ENCODE measurements at regions not wholly inside any gene's neighbourhood (a gene's known extent, or its start where the extent isn't known, plus 50 kb on each side); places are given as distances from the start of the nearest gene placed in this dataset.
A peak's percentile ranks its signal among the peaks of the same experiment; 100 is the strongest.

DNA sequence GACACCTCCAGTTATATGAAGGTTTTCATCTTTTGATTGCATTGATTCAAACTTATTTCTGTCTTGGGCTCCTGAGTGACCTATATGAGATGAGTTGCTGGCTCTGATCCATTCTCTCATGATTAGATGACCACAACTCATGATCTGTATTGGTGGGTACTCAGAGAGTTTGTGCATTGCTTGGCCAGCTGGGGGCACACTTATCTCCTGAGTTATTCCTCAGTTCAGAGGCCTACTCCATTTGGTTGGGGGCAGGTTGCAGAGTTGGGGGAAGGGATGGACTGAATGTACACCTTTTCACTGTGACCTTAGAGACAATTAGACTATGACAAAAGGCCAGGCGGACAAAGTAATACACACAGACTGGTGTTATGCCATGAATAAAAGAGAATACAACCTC is 166.2 kb upstream of the SEMA6D start:
- peak; percentile 13 for TF ChIP-seq CTCF (IDR thresholded peaks at IDR 0.05; ENCODE audit: insufficient read depth, missing control alignments)
- FAIRE-seq (no peak), DNase-seq (ENCODE audit: insufficient read length, low spot score) (no peak)

DNA sequence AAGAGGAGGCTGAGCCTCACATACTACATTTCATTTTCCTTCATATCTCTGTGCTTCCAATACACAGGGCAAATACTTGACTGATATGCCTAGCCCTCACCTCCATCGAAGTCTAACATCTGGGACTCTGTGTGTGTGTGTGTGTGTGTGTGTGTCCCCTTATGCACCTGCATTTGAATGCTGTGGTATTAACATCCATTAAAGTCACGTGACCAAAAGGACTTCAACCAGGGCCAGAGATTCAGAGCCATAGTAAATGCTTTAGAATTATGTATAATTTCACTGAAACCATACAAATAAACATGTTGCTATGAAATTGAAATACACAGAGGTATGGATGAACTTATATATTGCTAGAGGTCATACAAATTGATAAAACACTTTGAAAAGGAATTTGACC is 165.8 kb upstream of the SEMA6D start:
- TF ChIP-seq CTCF (IDR thresholded peaks at IDR 0.05; ENCODE audit: insufficient read depth, missing control alignments) = no peak
- FAIRE-seq (no peak), DNase-seq (ENCODE audit: insufficient read length, low spot score) (no peak)

GRCh38 chr15:47552978-47553608 is 164.2 kb upstream of the SEMA6D start:
- no peak for FAIRE-seq
- no peak for TF ChIP-seq CTCF (IDR thresholded peaks at IDR 0.05; ENCODE audit: insufficient read depth, missing control alignments)

GRCh38 chr15:47553947-47554346 is 163.4 kb upstream of the SEMA6D start:
- no peak for DNase-seq (ENCODE audit: insufficient read length, low spot score)
- no peak for FAIRE-seq
- no peak for TF ChIP-seq CTCF (IDR thresholded peaks at IDR 0.05; ENCODE audit: insufficient read depth, missing control alignments)

More at GRCh38 chr15:47552978-47553608, 164.2 kb upstream of the SEMA6D start:
- DNase-seq (ENCODE audit: insufficient read length, low spot score) = no peak

GRCh38 chr15:47561102-47561501 is 156.2 kb upstream of the SEMA6D start:
- DNase-seq (ENCODE audit: insufficient read length, low spot score) (no peak), FAIRE-seq (no peak)
- no peak for TF ChIP-seq CTCF (IDR thresholded peaks at IDR 0.05; ENCODE audit: insufficient read depth, missing control alignments)

DNA sequence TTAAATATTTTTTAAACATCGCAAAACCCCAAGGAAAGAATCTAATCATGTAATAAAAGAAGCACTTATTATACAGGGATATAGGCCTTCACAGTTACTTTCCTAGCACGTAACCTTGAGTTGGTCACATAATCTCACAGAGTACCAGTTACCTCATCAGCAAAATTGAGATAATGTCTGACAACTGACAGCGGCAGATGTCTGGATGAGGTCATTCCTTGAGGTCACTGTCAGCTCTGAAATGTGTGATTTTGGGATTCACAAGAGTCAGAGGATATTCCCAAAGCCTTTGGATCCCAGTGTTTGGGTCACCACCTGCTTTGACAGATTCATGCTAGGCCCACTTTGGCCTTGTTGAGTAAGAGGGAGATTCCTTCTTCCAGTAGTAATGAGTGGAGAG is 151.4 kb upstream of the SEMA6D start:
- no peak for FAIRE-seq
- TF ChIP-seq CTCF (IDR thresholded peaks at IDR 0.05; ENCODE audit: insufficient read depth, missing control alignments) = no peak
- no peak for DNase-seq (ENCODE audit: insufficient read length, low spot score)

GRCh38 chr15:47566610-47567009 is 150.7 kb upstream of the SEMA6D start:
- no peak for TF ChIP-seq CTCF (IDR thresholded peaks at IDR 0.05; ENCODE audit: insufficient read depth, missing control alignments)
- DNase-seq (ENCODE audit: insufficient read length, low spot score) (no peak), FAIRE-seq (no peak)

Data from D721Med (cell line).